ENCODE measurements at regions not wholly inside any gene's neighbourhood (a gene's known extent, or its start where the extent isn't known, plus 50 kb on each side); places are given as distances from the start of the nearest gene placed in this dataset.
A peak's percentile ranks its signal among the peaks of the same experiment; 100 is the strongest.
"Not testable (repeated sequence)": the region's sequence is repeated elsewhere in the genome, so short reads cannot be mapped to it uniquely, and the experiment has no call there.

GRCh38 chr22:25462474-25463346, 101.8 kb upstream of the GRK3 start:
- DNase-seq, result peak; percentile 83

GRCh38 chr22:25463347-25463628, 101.2 kb upstream of the GRK3 start:
- DNase-seq, result not testable (repeated sequence)

GRCh38 chr22:25464326-25464725, 100.1 kb upstream of the GRK3 start:
- not testable (repeated sequence) for DNase-seq

GRCh38 chr22:25465949-25466348, 98.5 kb upstream of the GRK3 start:
- DNase-seq, result no peak

- DNase-seq, result no peak
Observed at GRCh38 chr22:25472382-25472781, 92.1 kb upstream of the GRK3 start.

- DNase-seq, result peak; percentile 32
Observed at GRCh38 chr22:25475257-25476022, 89.0 kb upstream of the GRK3 start.

- no peak for DNase-seq
Observed at GRCh38 chr22:25477358-25477757, 87.1 kb upstream of the GRK3 start.

- no peak for DNase-seq
Observed at GRCh38 chr22:25478111-25478510, 86.4 kb upstream of the GRK3 start.

- no peak for DNase-seq
Observed at GRCh38 chr22:25478528-25478927, 85.9 kb upstream of the GRK3 start.

GRCh38 chr22:25480868-25481267, 83.6 kb upstream of the GRK3 start:
- not testable (repeated sequence) for DNase-seq

- DNase-seq, result peak; percentile 59
Observed at GRCh38 chr22:25482091-25482760, 82.2 kb upstream of the GRK3 start.

GRCh38 chr22:25482868-25483639, 81.4 kb upstream of the GRK3 start:
- DNase-seq, result no peak

GRCh38 chr22:25483931-25484330, 80.5 kb upstream of the GRK3 start:
- no peak for DNase-seq

GRCh38 chr22:25484521-25485315, 79.8 kb upstream of the GRK3 start:
- DNase-seq, result no peak

GRCh38 chr22:25485626-25486545, 78.6 kb upstream of the GRK3 start:
- DNase-seq, result peak; percentile 89

- DNase-seq, result no peak
Observed at GRCh38 chr22:25487508-25487907, 77.0 kb upstream of the GRK3 start.

GRCh38 chr22:25488244-25489020, 76.0 kb upstream of the GRK3 start:
- DNase-seq, result peak; percentile 23

GRCh38 chr22:25489947-25490346, 74.5 kb upstream of the GRK3 start:
- no peak for DNase-seq

GRCh38 chr22:25490896-25491295, 73.6 kb upstream of the GRK3 start:
- peak; percentile 89 for DNase-seq

GRCh38 chr22:25492162-25492561, 72.3 kb upstream of the GRK3 start:
- no peak for DNase-seq

All from NCI-H82 (cell line).